H9 (cell line): ENCODE measurements at regions not wholly inside any gene's neighbourhood (a gene's known extent, or its start where the extent isn't known, plus 50 kb on each side); places are given as distances from the start of the nearest gene placed in this dataset.

ENCODE experiments used
- DNase-seq: peaks from one replicate; pipeline ENCODE4 v3.0.0-alpha.2; 2017
- H2AFZ ChIP-seq: one replicate; pipeline ENCODE4 v1.6.1; 2013; ENCODE audit warnings: mild to moderate bottlenecking, low read length, control low read depth, moderate library complexity
- H2AK5ac ChIP-seq: 2 replicates; pipeline ENCODE4 v1.6.1; 2013; ENCODE audit warnings: low read length, control low read depth, mixed read lengths; ENCODE audit not compliant: insufficient read length
- H2BK120ac ChIP-seq: one replicate; pipeline ENCODE4 v1.6.1; 2013; ENCODE audit warnings: low read depth, mild to moderate bottlenecking, low read length, control low read depth, inconsistent platforms; ENCODE audit not compliant: poor library complexity, severe bottlenecking
- H2BK12ac ChIP-seq: 2 replicates; pipeline ENCODE4 v1.6.1; 2013; ENCODE audit warnings: low read length, control low read depth, mixed read lengths, low read depth; ENCODE audit not compliant: insufficient read length
- H2BK15ac ChIP-seq: 2 replicates; pipeline ENCODE4 v1.6.1; 2013; ENCODE audit warnings: low read depth, low read length, control low read depth
- H2BK20ac ChIP-seq: one replicate; pipeline ENCODE4 v1.6.1; 2013; ENCODE audit warnings: low read depth, mild to moderate bottlenecking, low read length, control low read depth, inconsistent platforms; ENCODE audit not compliant: poor library complexity, severe bottlenecking
- H2BK5ac ChIP-seq: 2 replicates; pipeline ENCODE4 v1.6.1; 2013; ENCODE audit warnings: low read length, control low read depth, mixed read lengths; ENCODE audit not compliant: insufficient read length
- H3K14ac ChIP-seq: 2 replicates; pipeline ENCODE4 v1.6.1; 2013; ENCODE audit warnings: low read length, control low read depth; ENCODE audit not compliant: insufficient read depth
- H3K18ac ChIP-seq: 2 replicates; pipeline ENCODE4 v1.6.1; 2013; ENCODE audit warnings: low read depth, mild to moderate bottlenecking, mixed read lengths, low read length, control low read depth; ENCODE audit not compliant: insufficient read length
- H3K23ac ChIP-seq: 2 replicates; pipeline ENCODE4 v1.6.1; 2013; ENCODE audit warnings: low read length, control low read depth, mixed read lengths, low read depth; ENCODE audit not compliant: insufficient read length
- H3K23me2 ChIP-seq: 2 replicates; pipeline ENCODE4 v1.6.1; 2013; ENCODE audit warnings: low read depth, mild to moderate bottlenecking, mixed read lengths, low read length, control low read depth; ENCODE audit not compliant: insufficient read length, poor library complexity, severe bottlenecking
- H3K27ac ChIP-seq: 2 replicates; pipeline ENCODE4 v1.5.1; 2013; ENCODE audit warnings: low read length, control low read depth, mixed read lengths, low read depth; ENCODE audit not compliant: insufficient read length
- H3K27me3 ChIP-seq: 2 replicates; pipeline ENCODE4 v1.6.1; 2013; ENCODE audit warnings: low read length, control low read depth, inconsistent platforms; ENCODE audit not compliant: insufficient read depth
- H3K4ac ChIP-seq: 2 replicates; pipeline ENCODE4 v1.6.1; 2013; ENCODE audit warnings: low read depth, mild to moderate bottlenecking, control low read depth, inconsistent platforms, low read length, moderate library complexity
- H3K4me1 ChIP-seq: 2 replicates; pipeline ENCODE4 v1.6.1; 2013; ENCODE audit warnings: low read length, control low read depth, inconsistent platforms; ENCODE audit not compliant: insufficient read depth
- H3K4me2 ChIP-seq: 2 replicates; pipeline ENCODE4 v1.6.1; 2013; ENCODE audit warnings: low read length, control low read depth, mixed read lengths; ENCODE audit not compliant: insufficient read length, insufficient read depth
- H3K56ac ChIP-seq: 2 replicates; pipeline ENCODE4 v1.6.1; 2013; ENCODE audit warnings: low read depth, mild to moderate bottlenecking, mixed read lengths, low read length, control low read depth; ENCODE audit not compliant: insufficient read length
- H3K79me1 ChIP-seq: 2 replicates; pipeline ENCODE4 v1.6.1; 2013; ENCODE audit warnings: low read depth, mild to moderate bottlenecking, moderate library complexity, low read length, control low read depth, inconsistent platforms; ENCODE audit not compliant: insufficient read depth, poor library complexity, severe bottlenecking
- H3K79me2 ChIP-seq: 2 replicates; pipeline ENCODE4 v1.6.1; 2013; ENCODE audit warnings: low read length, control low read depth, inconsistent platforms; ENCODE audit not compliant: insufficient read depth
- H3K9ac ChIP-seq: 2 replicates; pipeline ENCODE4 v1.6.1; 2013; ENCODE audit warnings: low read length, control low read depth, mixed read lengths; ENCODE audit not compliant: insufficient read length; ENCODE audit errors: extremely low read depth
- H3K9me3 ChIP-seq: one replicate; pipeline ENCODE4 v1.6.1; 2013; ENCODE audit warnings: low read depth, low read length, inconsistent platforms; ENCODE audit not compliant: control insufficient read depth
- H3T11ph ChIP-seq: one replicate; pipeline ENCODE4 v1.6.1; 2013; ENCODE audit warnings: mild to moderate bottlenecking, low read length, control low read depth, inconsistent platforms
- H4K20me1 ChIP-seq: one replicate; pipeline ENCODE4 v1.6.1; 2013; ENCODE audit not compliant: control insufficient read depth, insufficient read length, insufficient read depth
- H4K5ac ChIP-seq: 2 replicates; pipeline ENCODE4 v1.6.1; 2013; ENCODE audit warnings: low read depth, mild to moderate bottlenecking, mixed read lengths, low read length, control low read depth; ENCODE audit not compliant: insufficient read length
- H4K8ac ChIP-seq: replicated peaks from 2 replicates; pipeline ENCODE4 v1.6.1; 2013; ENCODE audit warnings: low read length, control low read depth, mixed read lengths, low read depth; ENCODE audit not compliant: insufficient read length
- H4K91ac ChIP-seq: 2 replicates; pipeline ENCODE4 v1.6.1; 2013; ENCODE audit warnings: low read depth, mild to moderate bottlenecking, moderate library complexity, mixed read lengths, low read length, control low read depth; ENCODE audit not compliant: insufficient read length
- H3K27ac Mint-ChIP-seq, 3 experiments: 2 replicates in 2 of 3; 3 replicates in 1 of 3; pipeline ENCODE4 v1.8.0; 2020 to 2021; ENCODE audit warnings: mixed read lengths in 3 of 3, mild to moderate bottlenecking in 1 of 3, moderate library complexity in 1 of 3
- H3K27me3 Mint-ChIP-seq: 2 replicates; pipeline ENCODE4 v1.8.0; 2021; ENCODE audit warnings: low read depth, mild to moderate bottlenecking, moderate library complexity, mixed read lengths
- H3K36me3 Mint-ChIP-seq, 3 experiments: 2 replicates in 2 of 3; 3 replicates in 1 of 3; pipeline ENCODE4 v1.8.0; 2020 to 2021; ENCODE audit warnings: low read depth in 3 of 3, mixed read lengths in 3 of 3; ENCODE audit not compliant: insufficient read depth in 1 of 3
- H3K4me1 Mint-ChIP-seq, 2 experiments: 2 replicates each; pipeline ENCODE4 v1.8.0; 2020; ENCODE audit warnings: mixed read lengths in 2 of 2
- H3K4me3 Mint-ChIP-seq, 2 experiments: 2 replicates in 1 of 2; 3 replicates in 1 of 2; pipeline ENCODE4 v1.8.0; 2020 to 2021; ENCODE audit warnings: mild to moderate bottlenecking in 2 of 2, mixed read lengths in 2 of 2, moderate library complexity in 1 of 2
- H3K9me3 Mint-ChIP-seq, 2 experiments: 2 replicates in 1 of 2; 3 replicates in 1 of 2; pipeline ENCODE4 v1.8.0; 2020; ENCODE audit warnings: mild to moderate bottlenecking in 2 of 2, mixed read lengths in 2 of 2, moderate library complexity in 1 of 2
- CTCF ChIP-seq: fragments of 200-600 bp; sonication (generic); conservative IDR thresholded peaks from 3 replicates; pipeline ENCODE4 v1.8.0; 2021; ENCODE audit warnings: antibody characterized with exemption, mild to moderate bottlenecking
- WGBS: extraction: QIAGEN DNeasy Blood & Tissue Kit; methylation state at CpG from one replicate; pipeline ENCODE4 v1.1.7; 2013; ENCODE audit warnings: missing lambda C conversion rate, low lambda C conversion rate, mixed read lengths; ENCODE audit not compliant: insufficient read length; ENCODE audit errors: extremely low coverage; 5-methylcytosine and 5-hydroxymethylcytosine counted together

- no peak overlapping the region for H3K23ac ChIP-seq
- H3K27me3 ChIP-seq = no peaks in the 10 kb centered on the region
- no CpG with 5 or more reads among the region's 3 CpGs for WGBS
- H2AFZ ChIP-seq = no peak overlapping the region
- Mint-ChIP-seq H3K9me3 (peaks cover 0 to 2% of the 10 kb centered on the region in 2 experiments; a peak in 1 of 5 replicates), H3K27me3 (no peaks in the 10 kb centered on the region), H3K36me3 (no peaks in the 10 kb centered on the region), H3K4me3 (no peak overlapping the region), H3K27ac (no peak overlapping the region), H3K4me1 (peaks cover 9 to 11% of the 10 kb centered on the region in 2 experiments)
- H3K4ac ChIP-seq = no peak overlapping the region
- no peak overlapping the region for H3K18ac ChIP-seq
- H2AK5ac ChIP-seq = no peak overlapping the region
- no peak overlapping the region for H4K8ac ChIP-seq
- no peaks in the 10 kb centered on the region for H3K4me1 ChIP-seq
- no peak overlapping the region for H4K91ac ChIP-seq
- no peaks in the 10 kb centered on the region for H3K79me2 ChIP-seq
- no peaks in the 10 kb centered on the region for H4K20me1 ChIP-seq
- DNase-seq = no peak
- no peaks in the 10 kb centered on the region for H3K23me2 ChIP-seq
- TF ChIP-seq CTCF = no peak
- no peak overlapping the region for H3K4me2 ChIP-seq
- H3T11ph ChIP-seq = no peak overlapping the region
- H3K79me1 ChIP-seq = no peaks in the 10 kb centered on the region
- H2BK15ac ChIP-seq = no peak overlapping the region
- no peaks in the 10 kb centered on the region for H3K9me3 ChIP-seq
- H3K9ac ChIP-seq = no peak overlapping the region
- H3K56ac ChIP-seq = no peak overlapping the region
- H4K5ac ChIP-seq = no peak overlapping the region
- H3K27ac ChIP-seq = no peak overlapping the region
- no peak overlapping the region for H3K14ac ChIP-seq
- no peak overlapping the region for H2BK20ac ChIP-seq
- H2BK12ac ChIP-seq = no peak overlapping the region
- no peak overlapping the region for H2BK120ac ChIP-seq
- no peak overlapping the region for H2BK5ac ChIP-seq
Measured at GRCh38 chr1:199719156-199719842, 308.2 kb upstream of the NR5A2 start.
